GM23338 (cell line): ENCODE measurements at regions not wholly inside any gene's neighbourhood (a gene's known extent, or its start where the extent isn't known, plus 50 kb on each side); places are given as distances from the start of the nearest gene placed in this dataset.
A peak's percentile ranks its signal among the peaks of the same experiment; 100 is the strongest.

ENCODE experiments used
- ATAC-seq: fragments of 200-7000 bp; cut with Tn5 transposase; 3 replicates; pipeline ENCODE4 v1.9.1; 2020
- DNase-seq: peaks from one replicate; pipeline ENCODE4 v3.0.0-alpha.2; 2015; ENCODE audit warnings: low spot score
- H2AFZ ChIP-seq: fragments of 200-600 bp; sonication (generic); 2 replicates; pipeline ENCODE4 v1.8.0; 2016; ENCODE audit warnings: antibody characterized with exemption, mild to moderate bottlenecking, moderate library complexity
- H3F3A ChIP-seq: fragments of 200-600 bp; sonication (generic); replicated peaks from 2 replicates; pipeline ENCODE4 v1.8.0; 2017; ENCODE audit warnings: antibody characterized with exemption, mixed run types, low read depth
- H3K27ac ChIP-seq: fragments of 200-600 bp; sonication (generic); 2 replicates; pipeline ENCODE4 v1.6.1; 2016; ENCODE audit warnings: low read depth
- H3K27me3 ChIP-seq: fragments of 200-600 bp; sonication (generic); 2 replicates; pipeline ENCODE4 v1.8.0; 2016; ENCODE audit warnings: mild to moderate bottlenecking, mixed run types, moderate library complexity; ENCODE audit not compliant: insufficient read depth
- H3K36me3 ChIP-seq: fragments of 200-600 bp; sonication (generic); 2 replicates; pipeline ENCODE4 v1.8.0; 2016; ENCODE audit warnings: mild to moderate bottlenecking; ENCODE audit not compliant: insufficient read depth
- H3K4me1 ChIP-seq: fragments of 200-600 bp; sonication (generic); 2 replicates; pipeline ENCODE4 v1.8.0; 2016; ENCODE audit warnings: mild to moderate bottlenecking, moderate library complexity; ENCODE audit not compliant: insufficient read depth
- H3K4me2 ChIP-seq: fragments of 200-600 bp; sonication (generic); 2 replicates; pipeline ENCODE4 v1.7.1; 2017; ENCODE audit warnings: mixed run types
- H3K4me3 ChIP-seq: fragments of 200-600 bp; sonication (generic); 2 replicates; pipeline ENCODE4 v1.6.1; 2016; ENCODE audit warnings: mixed run types
- H3K79me2 ChIP-seq: fragments of 200-600 bp; sonication (generic); replicated peaks from 2 replicates; pipeline ENCODE4 v1.8.0; 2017; ENCODE audit warnings: mild to moderate bottlenecking; ENCODE audit not compliant: insufficient read depth
- H3K9me2 ChIP-seq: fragments of 200-600 bp; sonication (generic); 2 replicates; pipeline ENCODE4 v1.8.0; 2017; ENCODE audit not compliant: insufficient read depth
- H4K20me1 ChIP-seq: fragments of 200-600 bp; sonication (generic); replicated peaks from 2 replicates; pipeline ENCODE4 v1.8.0; 2017; ENCODE audit warnings: mild to moderate bottlenecking; ENCODE audit not compliant: insufficient read depth
- H3K27ac Mint-ChIP-seq: 2 replicates; pipeline ENCODE4 v1.8.0; 2020; ENCODE audit warnings: inconsistent platforms, mild to moderate bottlenecking, moderate library complexity, mixed read lengths
- H3K27me3 Mint-ChIP-seq: 3 replicates; pipeline ENCODE4 v1.8.0; 2022; ENCODE audit warnings: low read depth, mild to moderate bottlenecking, moderate library complexity, mixed read lengths, inconsistent platforms; ENCODE audit not compliant: insufficient read depth, poor library complexity
- H3K36me3 Mint-ChIP-seq: 3 replicates; pipeline ENCODE4 v1.8.0; 2021; ENCODE audit warnings: low read depth, mild to moderate bottlenecking, inconsistent platforms, moderate library complexity, mixed read lengths
- H3K4me1 Mint-ChIP-seq: 3 replicates; pipeline ENCODE4 v1.8.0; 2020; ENCODE audit warnings: mild to moderate bottlenecking, inconsistent platforms, mixed read lengths
- H3K4me3 Mint-ChIP-seq: 3 replicates; pipeline ENCODE4 v1.8.0; 2021; ENCODE audit warnings: moderate library complexity, mild to moderate bottlenecking, inconsistent platforms, mixed read lengths
- H3K9me3 Mint-ChIP-seq: 3 replicates; pipeline ENCODE4 v1.8.0; 2020; ENCODE audit warnings: moderate library complexity, mild to moderate bottlenecking, inconsistent platforms, mixed read lengths
- EZH2phosphoT487 ChIP-seq: fragments of 200-600 bp; sonication (generic); IDR thresholded peaks from one replicate; pipeline ENCODE4 v1.8.1; 2018; ENCODE audit warnings: antibody characterized with exemption; ENCODE audit not compliant: unreplicated experiment
- JUNB ChIP-seq: IDR thresholded peaks from one replicate; pipeline ENCODE4 v1.6.1; 2016; ENCODE audit warnings: antibody characterized with exemption; ENCODE audit not compliant: unreplicated experiment
- NANOG ChIP-seq: IDR thresholded peaks from 2 replicates; pipeline ENCODE4 v1.6.1; 2016; ENCODE audit warnings: antibody characterized with exemption, borderline replicate concordance
- POLR2AphosphoS5 ChIP-seq: IDR thresholded peaks from 2 replicates; pipeline ENCODE4 v1.6.1; 2016; ENCODE audit warnings: antibody characterized with exemption, low read depth
- REST ChIP-seq: IDR thresholded peaks from one replicate; pipeline ENCODE4 v1.6.1; 2018; ENCODE audit warnings: antibody characterized with exemption; ENCODE audit not compliant: unreplicated experiment
- ZNF114 ChIP-seq: fragments of 250-450 bp; sonication (Bioruptor Pico); IDR thresholded peaks from 2 replicates; pipeline ENCODE4 v1.5.0; 2020; ENCODE audit warnings: mild to moderate bottlenecking, moderate library complexity
- TF ChIP-seq, protein P1 (sequence below), 2 experiments: fragments of 200-600 bp in 1 of 2; sonication (generic) in 1 of 2; conservative IDR thresholded peaks; 2 replicates each; pipeline versions ENCODE4 v1.5.1 to v1.6.1; 2016 to 2017; ENCODE audit warnings: antibody characterized with exemption in 2 of 2, low read depth in 2 of 2, mild to moderate bottlenecking in 2 of 2, moderate library complexity in 1 of 2
- TF ChIP-seq, protein P2 (sequence below): fragments of 250-450 bp; sonication (Bioruptor Pico); IDR thresholded peaks from 2 replicates; pipeline ENCODE4 v1.5.0; 2020; ENCODE audit warnings: mild to moderate bottlenecking, moderate library complexity

DNA sequence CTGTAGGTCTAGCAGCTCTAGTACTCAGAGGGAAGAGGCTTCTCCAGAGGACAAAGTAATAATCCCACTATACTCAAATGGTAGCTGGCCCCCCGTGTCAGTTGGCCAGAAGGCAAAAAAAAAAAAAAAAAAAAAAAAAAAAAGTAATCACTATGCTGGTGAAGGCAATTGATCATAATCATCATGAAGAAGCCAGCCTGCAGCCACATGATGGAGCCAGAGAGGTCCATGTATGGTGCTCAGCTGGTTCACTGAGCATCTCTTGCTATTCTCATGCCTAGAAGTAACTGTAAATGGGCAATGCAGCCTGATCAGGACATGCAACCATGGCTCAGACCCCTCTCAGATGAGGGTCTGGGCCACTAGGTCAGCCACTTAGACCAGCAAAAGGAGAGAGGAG lies 378.8 kb downstream of the MED13L start:
- Histone ChIP-seq H3K79me2 (no peaks in the 10 kb centered on the region), H4K20me1 (no peaks in the 10 kb centered on the region), H3K4me1 (no peaks in the 10 kb centered on the region), H3K4me2 (no peak overlapping the region), H3K9me2 (peaks cover 4% of the 10 kb centered on the region; the same call in 1 of the 2 replicates), H3F3A (no peaks in the 10 kb centered on the region), H2AFZ (no peak overlapping the region), H3K27me3 (no peaks in the 10 kb centered on the region), H3K36me3 (no peaks in the 10 kb centered on the region), H3K27ac (no peak overlapping the region), H3K4me3 (no peak overlapping the region)
- Mint-ChIP-seq H3K4me1 (no peaks in the 10 kb centered on the region), H3K9me3 (peaks cover 16% of the 10 kb centered on the region), H3K36me3 (peaks cover 12% of the 10 kb centered on the region; the same call in 2 of the 3 replicates), H3K27me3 (peaks cover 6% of the 10 kb centered on the region), H3K4me3 (no peak overlapping the region), H3K27ac (no peak overlapping the region)
- DNase-seq (no peak), ATAC-seq (no peak)
- no peak for TF ChIP-seq NANOG
- TF ChIP-seq, protein P1, sequence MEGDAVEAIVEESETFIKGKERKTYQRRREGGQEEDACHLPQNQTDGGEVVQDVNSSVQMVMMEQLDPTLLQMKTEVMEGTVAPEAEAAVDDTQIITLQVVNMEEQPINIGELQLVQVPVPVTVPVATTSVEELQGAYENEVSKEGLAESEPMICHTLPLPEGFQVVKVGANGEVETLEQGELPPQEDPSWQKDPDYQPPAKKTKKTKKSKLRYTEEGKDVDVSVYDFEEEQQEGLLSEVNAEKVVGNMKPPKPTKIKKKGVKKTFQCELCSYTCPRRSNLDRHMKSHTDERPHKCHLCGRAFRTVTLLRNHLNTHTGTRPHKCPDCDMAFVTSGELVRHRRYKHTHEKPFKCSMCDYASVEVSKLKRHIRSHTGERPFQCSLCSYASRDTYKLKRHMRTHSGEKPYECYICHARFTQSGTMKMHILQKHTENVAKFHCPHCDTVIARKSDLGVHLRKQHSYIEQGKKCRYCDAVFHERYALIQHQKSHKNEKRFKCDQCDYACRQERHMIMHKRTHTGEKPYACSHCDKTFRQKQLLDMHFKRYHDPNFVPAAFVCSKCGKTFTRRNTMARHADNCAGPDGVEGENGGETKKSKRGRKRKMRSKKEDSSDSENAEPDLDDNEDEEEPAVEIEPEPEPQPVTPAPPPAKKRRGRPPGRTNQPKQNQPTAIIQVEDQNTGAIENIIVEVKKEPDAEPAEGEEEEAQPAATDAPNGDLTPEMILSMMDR (conservative IDR thresholded peaks at IDR 0.05; ENCODE audit: low read depth in 2 of 2), result peak in 1 of 2 experiments; percentile 31; a peak in 2 of 4 replicates

DNA sequence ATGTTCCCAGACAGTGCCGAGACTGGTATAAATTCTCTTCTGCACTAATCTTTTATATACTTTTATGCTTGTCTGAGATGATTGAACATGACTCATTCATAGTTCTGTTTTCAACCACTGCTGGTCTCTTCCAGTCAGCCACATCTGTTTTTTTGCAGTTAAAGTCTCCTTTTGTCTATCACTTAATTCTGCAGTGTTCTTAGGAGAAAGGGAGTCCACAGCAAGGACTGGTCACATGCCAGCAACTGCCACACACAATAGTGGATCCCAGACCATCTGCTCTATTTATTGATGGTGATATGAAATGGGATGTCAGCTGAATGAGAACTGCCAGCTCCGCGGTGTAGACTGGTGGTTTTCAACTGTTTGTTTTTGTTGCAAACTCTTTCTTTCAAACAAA lies 379.8 kb downstream of the MED13L start:
- Histone ChIP-seq H3K36me3 (no peaks in the 10 kb centered on the region), H4K20me1 (no peaks in the 10 kb centered on the region), H3K27ac (no peak overlapping the region), H3K4me2 (no peak overlapping the region), H3F3A (no peaks in the 10 kb centered on the region), H3K27me3 (no peaks in the 10 kb centered on the region), H3K4me3 (no peak overlapping the region), H3K9me2 (peaks cover 4% of the 10 kb centered on the region; the same call in 1 of the 2 replicates), H3K79me2 (no peaks in the 10 kb centered on the region), H3K4me1 (no peaks in the 10 kb centered on the region), H2AFZ (no peak overlapping the region)
- no peak overlapping the region for H3K4me3 Mint-ChIP-seq
- H3K27me3 Mint-ChIP-seq, result peaks cover 6% of the 10 kb centered on the region
- no peaks in the 10 kb centered on the region for H3K4me1 Mint-ChIP-seq
- DNase-seq (no peak), ATAC-seq (no peak)
- peaks cover 16% of the 10 kb centered on the region for H3K9me3 Mint-ChIP-seq
- no peak overlapping the region for H3K27ac Mint-ChIP-seq
- peaks cover 12% of the 10 kb centered on the region; the same call in 2 of the 3 replicates for H3K36me3 Mint-ChIP-seq
- TF ChIP-seq JUNB (no peak), POLR2AphosphoS5 (no peak), NANOG (no peak), EZH2phosphoT487 (no peak), ZNF114 (no peak), REST (no peak)
- TF ChIP-seq, protein P2, sequence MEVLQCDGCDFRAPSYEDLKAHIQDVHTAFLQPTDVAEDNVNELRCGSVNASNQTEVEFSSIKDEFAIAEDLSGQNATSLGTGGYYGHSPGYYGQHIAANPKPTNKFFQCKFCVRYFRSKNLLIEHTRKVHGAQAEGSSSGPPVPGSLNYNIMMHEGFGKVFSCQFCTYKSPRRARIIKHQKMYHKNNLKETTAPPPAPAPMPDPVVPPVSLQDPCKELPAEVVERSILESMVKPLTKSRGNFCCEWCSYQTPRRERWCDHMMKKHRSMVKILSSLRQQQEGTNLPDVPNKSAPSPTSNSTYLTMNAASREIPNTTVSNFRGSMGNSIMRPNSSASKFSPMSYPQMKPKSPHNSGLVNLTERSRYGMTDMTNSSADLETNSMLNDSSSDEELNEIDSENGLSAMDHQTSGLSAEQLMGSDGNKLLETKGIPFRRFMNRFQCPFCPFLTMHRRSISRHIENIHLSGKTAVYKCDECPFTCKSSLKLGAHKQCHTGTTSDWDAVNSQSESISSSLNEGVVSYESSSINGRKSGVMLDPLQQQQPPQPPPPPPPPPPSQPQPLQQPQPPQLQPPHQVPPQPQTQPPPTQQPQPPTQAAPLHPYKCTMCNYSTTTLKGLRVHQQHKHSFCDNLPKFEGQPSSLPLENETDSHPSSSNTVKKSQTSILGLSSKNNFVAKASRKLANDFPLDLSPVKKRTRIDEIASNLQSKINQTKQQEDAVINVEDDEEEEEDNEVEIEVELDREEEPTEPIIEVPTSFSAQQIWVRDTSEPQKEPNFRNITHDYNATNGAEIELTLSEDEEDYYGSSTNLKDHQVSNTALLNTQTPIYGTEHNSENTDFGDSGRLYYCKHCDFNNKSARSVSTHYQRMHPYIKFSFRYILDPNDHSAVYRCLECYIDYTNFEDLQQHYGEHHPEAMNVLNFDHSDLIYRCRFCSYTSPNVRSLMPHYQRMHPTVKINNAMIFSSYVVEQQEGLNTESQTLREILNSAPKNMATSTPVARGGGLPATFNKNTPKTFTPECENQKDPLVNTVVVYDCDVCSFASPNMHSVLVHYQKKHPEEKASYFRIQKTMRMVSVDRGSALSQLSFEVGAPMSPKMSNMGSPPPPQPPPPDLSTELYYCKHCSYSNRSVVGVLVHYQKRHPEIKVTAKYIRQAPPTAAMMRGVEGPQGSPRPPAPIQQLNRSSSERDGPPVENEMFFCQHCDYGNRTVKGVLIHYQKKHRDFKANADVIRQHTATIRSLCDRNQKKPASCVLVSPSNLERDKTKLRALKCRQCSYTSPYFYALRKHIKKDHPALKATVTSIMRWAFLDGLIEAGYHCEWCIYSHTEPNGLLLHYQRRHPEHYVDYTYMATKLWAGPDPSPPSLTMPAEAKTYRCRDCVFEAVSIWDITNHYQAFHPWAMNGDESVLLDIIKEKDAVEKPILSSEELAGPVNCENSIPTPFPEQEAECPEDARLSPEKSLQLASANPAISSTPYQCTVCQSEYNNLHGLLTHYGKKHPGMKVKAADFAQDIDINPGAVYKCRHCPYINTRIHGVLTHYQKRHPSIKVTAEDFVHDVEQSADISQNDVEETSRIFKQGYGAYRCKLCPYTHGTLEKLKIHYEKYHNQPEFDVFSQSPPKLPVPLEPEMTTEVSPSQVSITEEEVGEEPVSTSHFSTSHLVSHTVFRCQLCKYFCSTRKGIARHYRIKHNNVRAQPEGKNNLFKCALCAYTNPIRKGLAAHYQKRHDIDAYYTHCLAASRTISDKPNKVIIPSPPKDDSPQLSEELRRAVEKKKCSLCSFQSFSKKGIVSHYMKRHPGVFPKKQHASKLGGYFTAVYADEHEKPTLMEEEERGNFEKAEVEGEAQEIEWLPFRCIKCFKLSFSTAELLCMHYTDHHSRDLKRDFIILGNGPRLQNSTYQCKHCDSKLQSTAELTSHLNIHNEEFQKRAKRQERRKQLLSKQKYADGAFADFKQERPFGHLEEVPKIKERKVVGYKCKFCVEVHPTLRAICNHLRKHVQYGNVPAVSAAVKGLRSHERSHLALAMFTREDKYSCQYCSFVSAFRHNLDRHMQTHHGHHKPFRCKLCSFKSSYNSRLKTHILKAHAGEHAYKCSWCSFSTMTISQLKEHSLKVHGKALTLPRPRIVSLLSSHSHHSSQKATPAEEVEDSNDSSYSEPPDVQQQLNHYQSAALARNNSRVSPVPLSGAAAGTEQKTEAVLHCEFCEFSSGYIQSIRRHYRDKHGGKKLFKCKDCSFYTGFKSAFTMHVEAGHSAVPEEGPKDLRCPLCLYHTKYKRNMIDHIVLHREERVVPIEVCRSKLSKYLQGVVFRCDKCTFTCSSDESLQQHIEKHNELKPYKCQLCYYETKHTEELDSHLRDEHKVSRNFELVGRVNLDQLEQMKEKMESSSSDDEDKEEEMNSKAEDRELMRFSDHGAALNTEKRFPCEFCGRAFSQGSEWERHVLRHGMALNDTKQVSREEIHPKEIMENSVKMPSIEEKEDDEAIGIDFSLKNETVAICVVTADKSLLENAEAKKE, result no peak
- TF ChIP-seq, protein P1 (conservative IDR thresholded peaks at IDR 0.05; ENCODE audit: low read depth in 2 of 2), result no peak
